Parathyroid adenoma (tissue), 2 donors: ENCODE measurements at regions not wholly inside any gene's neighbourhood (a gene's known extent, or its start where the extent isn't known, plus 50 kb on each side); places are given as distances from the start of the nearest gene placed in this dataset.

Experiments
- H2AFZ ChIP-seq: fragments of 300-600 bp; sonication (generic); one replicate; pipeline ENCODE4 v1.7.0; 2017; ENCODE audit warnings: antibody characterized with exemption, mild to moderate bottlenecking
- H3K27ac ChIP-seq: fragments of 300-600 bp; sonication (generic); one replicate; pipeline ENCODE4 v1.7.0; 2017
- H3K27me3 ChIP-seq: fragments of 300-600 bp; sonication (generic); one replicate; pipeline ENCODE4 v1.7.0; 2017; ENCODE audit warnings: low read length; ENCODE audit not compliant: control insufficient read depth, insufficient read depth
- H3K36me3 ChIP-seq: fragments of 300-600 bp; sonication (generic); one replicate; pipeline ENCODE4 v1.7.0; 2017; ENCODE audit warnings: low read length; ENCODE audit not compliant: control insufficient read depth, insufficient read depth
- H3K4me1 ChIP-seq: fragments of 300-600 bp; sonication (generic); one replicate; pipeline ENCODE4 v1.7.0; 2017; ENCODE audit warnings: control low read depth
- H3K4me2 ChIP-seq: fragments of 300-600 bp; sonication (generic); one replicate; pipeline ENCODE4 v1.7.0; 2017; ENCODE audit warnings: low read length
- H3K4me3 ChIP-seq: fragments of 300-600 bp; sonication (generic); one replicate; pipeline ENCODE4 v1.7.0; 2017; ENCODE audit warnings: low read depth, low read length
- H3K79me2 ChIP-seq: fragments of 300-600 bp; sonication (generic); one replicate; pipeline ENCODE4 v1.7.0; 2017; ENCODE audit warnings: control low read depth
- H3K9ac ChIP-seq: fragments of 300-600 bp; sonication (generic); one replicate; pipeline ENCODE4 v1.7.0; 2017; ENCODE audit warnings: mild to moderate bottlenecking
- H3K9me3 ChIP-seq: fragments of 300-600 bp; sonication (generic); one replicate; pipeline ENCODE4 v1.7.0; 2017; ENCODE audit warnings: low read length; ENCODE audit not compliant: control insufficient read depth
- CTCF ChIP-seq: fragments of 300-600 bp; sonication (generic); IDR thresholded peaks from one replicate; pipeline ENCODE4 v1.7.0; 2017; ENCODE audit warnings: antibody characterized with exemption, mild to moderate bottlenecking
- donor health status: primary hyperparathyroidism.

- Histone ChIP-seq H3K4me2 (no peak overlapping the region), H3K4me3 (no peak overlapping the region), H3K9ac (no peak overlapping the region), H3K79me2 (no peaks in the 10 kb centered on the region), H2AFZ (no peak overlapping the region), H3K27ac (no peak overlapping the region), H3K27me3 (no peaks in the 10 kb centered on the region), H3K9me3 (no peaks in the 10 kb centered on the region), H3K36me3 (no peaks in the 10 kb centered on the region), H3K4me1 (no peaks in the 10 kb centered on the region)
- TF ChIP-seq CTCF = no peak
Observed at GRCh38 chr11:92702037-92702804, 267.2 kb upstream of the MTNR1B start.

GRCh38 chr11:92702805-92703448 is 266.5 kb upstream of the MTNR1B start:
- H3K79me2 ChIP-seq = no peaks in the 10 kb centered on the region
- no peaks in the 10 kb centered on the region for H3K9me3 ChIP-seq
- H3K9ac ChIP-seq = no peak overlapping the region
- H3K4me3 ChIP-seq = no peak overlapping the region
- H2AFZ ChIP-seq = no peak overlapping the region
- no peak for TF ChIP-seq CTCF
- H3K36me3 ChIP-seq = no peaks in the 10 kb centered on the region
- H3K27ac ChIP-seq = no peak overlapping the region
- no peak overlapping the region for H3K4me2 ChIP-seq
- H3K27me3 ChIP-seq = no peaks in the 10 kb centered on the region
- H3K4me1 ChIP-seq = no peaks in the 10 kb centered on the region

- Histone ChIP-seq H3K4me1 (no peaks in the 10 kb centered on the region), H3K27me3 (no peaks in the 10 kb centered on the region), H3K36me3 (no peaks in the 10 kb centered on the region), H3K27ac (no peak overlapping the region), H2AFZ (no peak overlapping the region), H3K9ac (no peak overlapping the region), H3K4me2 (no peak overlapping the region), H3K79me2 (no peaks in the 10 kb centered on the region), H3K4me3 (no peak overlapping the region), H3K9me3 (no peaks in the 10 kb centered on the region)
- TF ChIP-seq CTCF = no peak
Observed at GRCh38 chr11:92703449-92703830, 266.0 kb upstream of the MTNR1B start.

- Histone ChIP-seq H3K9ac (no peak overlapping the region), H3K27ac (no peak overlapping the region)
Observed at GRCh38 chr11:92707173-92707619, 262.3 kb upstream of the MTNR1B start.

More at GRCh38 chr11:92707173-92707619, 262.3 kb upstream of the MTNR1B start:
- no peak overlapping the region for H3K4me2 ChIP-seq
- TF ChIP-seq CTCF = no peak
- H2AFZ ChIP-seq = no peak overlapping the region
- H3K79me2 ChIP-seq = no peaks in the 10 kb centered on the region
- no peak overlapping the region for H3K4me3 ChIP-seq
- H3K4me1 ChIP-seq = no peaks in the 10 kb centered on the region
- no peaks in the 10 kb centered on the region for H3K27me3 ChIP-seq
- no peaks in the 10 kb centered on the region for H3K36me3 ChIP-seq
- H3K9me3 ChIP-seq = no peaks in the 10 kb centered on the region
